Right atrium auricular region (tissue), 2 donors: ENCODE measurements at regions not wholly inside any gene's neighbourhood (a gene's known extent, or its start where the extent isn't known, plus 50 kb on each side); places are given as distances from the start of the nearest gene placed in this dataset.

ENCODE experiments used
- DNase-seq: peaks from one replicate; pipeline ENCODE4 v3.0.0-alpha.2; 2019; ENCODE audit warnings: low spot score
- H3K27ac ChIP-seq, 2 donors: fragments of 200-600 bp; sonication (generic); 1 replicate in 1 of 2; 2 replicates in 1 of 2; pipeline ENCODE4 v1.5.1; 2016 to 2019
- H3K27me3 ChIP-seq, 2 donors: fragments of 200-600 bp; sonication (generic); one replicate each; pipeline versions ENCODE4 v1.5.1 to v1.6.0; 2017 to 2019
- H3K36me3 ChIP-seq: fragments of 200-600 bp; sonication (generic); one replicate; pipeline ENCODE4 v1.5.1; 2016
- H3K4me1 ChIP-seq, 2 donors: fragments of 200-600 bp; sonication (generic); one replicate each; pipeline versions ENCODE4 v1.5.1 to v1.6.0; 2017 to 2019
- H3K4me3 ChIP-seq, 2 donors: fragments of 200-600 bp; sonication (generic); 1 replicate in 1 of 2; 2 replicates in 1 of 2; pipeline ENCODE4 v1.5.1; 2017 to 2019; ENCODE audit warnings: mild to moderate bottlenecking in 1 of 2, moderate library complexity in 1 of 2
- H3K9me3 ChIP-seq, 2 donors: fragments of 200-600 bp; sonication (generic); one replicate each; pipeline ENCODE4 v1.5.1; 2019
- CTCF ChIP-seq, 2 donors: fragments of 200-600 bp; sonication (generic); IDR thresholded peaks; one replicate each; pipeline ENCODE4 v1.5.1; 2019; ENCODE audit warnings: antibody characterized with exemption in 2 of 2

GRCh38 chr6:118724211-118724610 is 72.8 kb upstream of the CEP85L start:
- Histone ChIP-seq H3K9me3 (no peaks in the 10 kb centered on the region), H3K4me3 (no peak overlapping the region), H3K36me3 (no peaks in the 10 kb centered on the region), H3K4me1 (no peaks in the 10 kb centered on the region), H3K27ac (no peak overlapping the region), H3K27me3 (no peaks in the 10 kb centered on the region)
- TF ChIP-seq CTCF (IDR thresholded peaks at IDR 0.05), result no peak
- no peak for DNase-seq

GRCh38 chr6:118722829-118723813 is 71.7 kb upstream of the CEP85L start:
- DNase-seq, result no peak
- H3K27ac ChIP-seq, result no peak overlapping the region

GRCh38 chr6:118720125-118720473 is 68.7 kb upstream of the CEP85L start:
- H3K9me3 ChIP-seq, result no peaks in the 10 kb centered on the region
- DNase-seq, result no peak
- H3K27ac ChIP-seq, result no peak overlapping the region
- no peak for TF ChIP-seq CTCF (IDR thresholded peaks at IDR 0.05)
- no peaks in the 10 kb centered on the region for H3K4me1 ChIP-seq
- no peaks in the 10 kb centered on the region for H3K36me3 ChIP-seq
- no peaks in the 10 kb centered on the region for H3K27me3 ChIP-seq
- H3K4me3 ChIP-seq, result no peak overlapping the region

More at GRCh38 chr6:118722829-118723813, 71.7 kb upstream of the CEP85L start:
- H3K36me3 ChIP-seq, result no peaks in the 10 kb centered on the region
- TF ChIP-seq CTCF (IDR thresholded peaks at IDR 0.05), result no peak
- H3K4me3 ChIP-seq, result no peak overlapping the region
- H3K4me1 ChIP-seq, result no peaks in the 10 kb centered on the region
- no peaks in the 10 kb centered on the region for H3K27me3 ChIP-seq
- no peaks in the 10 kb centered on the region for H3K9me3 ChIP-seq

GRCh38 chr6:118719351-118720124 is 68.1 kb upstream of the CEP85L start:
- no peak for TF ChIP-seq CTCF (IDR thresholded peaks at IDR 0.05)
- Histone ChIP-seq H3K4me3 (no peak overlapping the region), H3K9me3 (no peaks in the 10 kb centered on the region), H3K27ac (no peak overlapping the region), H3K27me3 (no peaks in the 10 kb centered on the region), H3K36me3 (no peaks in the 10 kb centered on the region), H3K4me1 (no peaks in the 10 kb centered on the region)
- DNase-seq, result no peak

GRCh38 chr6:118718903-118719302 is 67.5 kb upstream of the CEP85L start:
- DNase-seq, result no peak
- no peak for TF ChIP-seq CTCF (IDR thresholded peaks at IDR 0.05)
- H3K4me1 ChIP-seq, result no peaks in the 10 kb centered on the region
- no peak overlapping the region for H3K4me3 ChIP-seq
- no peaks in the 10 kb centered on the region for H3K36me3 ChIP-seq
- no peaks in the 10 kb centered on the region for H3K9me3 ChIP-seq
- H3K27ac ChIP-seq, result no peak overlapping the region
- H3K27me3 ChIP-seq, result no peaks in the 10 kb centered on the region
